ENCODE measurements at regions not wholly inside any gene's neighbourhood (a gene's known extent, or its start where the extent isn't known, plus 50 kb on each side); places are given as distances from the start of the nearest gene placed in this dataset.

- TF ChIP-seq POLR2A (IDR thresholded peaks at IDR 0.05): no peak
- no peak for TF ChIP-seq CTCF (IDR thresholded peaks at IDR 0.05 in 4 of 5, conservative IDR thresholded peaks at IDR 0.05 in 1 of 5)
Observed at GRCh38 chr9:96031916-96032534, 156.5 kb downstream of the ERCC6L2 start.

Data from gastrocnemius medialis (tissue), 4 donors.